ENCODE measurements at regions not wholly inside any gene's neighbourhood (a gene's known extent, or its start where the extent isn't known, plus 50 kb on each side); places are given as distances from the start of the nearest gene placed in this dataset.

DNA sequence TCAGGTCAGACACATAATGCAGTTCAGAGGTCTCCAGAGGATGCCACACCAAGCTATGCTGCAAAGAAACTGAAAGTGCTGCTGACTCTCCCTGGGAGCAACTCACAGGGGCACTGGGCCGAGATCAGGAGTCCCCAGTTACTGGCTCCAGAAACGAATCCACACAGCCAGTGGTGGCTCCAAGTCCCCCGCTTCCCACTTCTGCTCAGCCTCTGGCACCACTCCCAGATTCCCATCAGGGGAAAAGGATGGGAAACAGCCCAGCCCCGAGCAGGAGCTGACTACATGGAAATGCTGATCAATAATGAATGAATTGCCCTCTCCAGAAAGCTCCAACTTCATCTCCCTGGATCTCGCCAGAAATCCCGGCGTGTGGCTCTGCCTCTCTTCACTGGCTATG lies 62.3 kb upstream of the CDH5 start:
- Histone ChIP-seq H3K36me3 (replicated peaks; ENCODE audit: insufficient read depth, low read depth) (no peaks in the 10 kb centered on the region), H3K4me1 (ENCODE audit: insufficient read depth) (no peaks in the 10 kb centered on the region), H3K27ac (no peak overlapping the region), H2AFZ (no peak overlapping the region), H3K79me2 (no peaks in the 10 kb centered on the region), H3K9me3 (ENCODE audit: low read depth) (no peaks in the 10 kb centered on the region), H3K9me2 (replicated peaks; ENCODE audit: insufficient read depth) (no peaks in the 10 kb centered on the region), H4K20me1 (ENCODE audit: insufficient read depth, poor library complexity, severe bottlenecking) (no peaks in the 10 kb centered on the region), H3K27me3 (no peaks in the 10 kb centered on the region), H3K4me3 (no peak overlapping the region), H3K4me2 (no peak overlapping the region)
- 65% methylated on average over 7 of the region's 7 CpGs for WGBS (ENCODE audit: low lambda C conversion rate, missing lambda C conversion rate)
- no peak for TF ChIP-seq EZH2phosphoT487 (IDR thresholded peaks at IDR 0.05; ENCODE audit: low read depth, severe bottlenecking, unreplicated experiment)
- TF ChIP-seq EZH2 (IDR thresholded peaks at IDR 0.05; ENCODE audit: borderline replicate concordance) = no peak
- no peak for TF ChIP-seq CTCF (IDR thresholded peaks at IDR 0.05; ENCODE audit: poor library complexity)
- no peak for DNase-seq (ENCODE audit: low spot score)

GRCh38 chr16:66300501-66300900 lies 66.0 kb upstream of the CDH5 start:
- Histone ChIP-seq H4K20me1 (ENCODE audit: insufficient read depth, poor library complexity, severe bottlenecking) (no peaks in the 10 kb centered on the region), H3K9me2 (replicated peaks; ENCODE audit: insufficient read depth) (no peaks in the 10 kb centered on the region), H3K27ac (no peak overlapping the region), H3K36me3 (replicated peaks; ENCODE audit: insufficient read depth, low read depth) (no peaks in the 10 kb centered on the region), H3K79me2 (no peaks in the 10 kb centered on the region), H3K9me3 (ENCODE audit: low read depth) (no peaks in the 10 kb centered on the region), H3K27me3 (no peaks in the 10 kb centered on the region), H3K4me2 (no peak overlapping the region), H2AFZ (no peak overlapping the region), H3K4me3 (no peak overlapping the region), H3K4me1 (ENCODE audit: insufficient read depth) (no peaks in the 10 kb centered on the region)
- TF ChIP-seq EZH2phosphoT487 (IDR thresholded peaks at IDR 0.05; ENCODE audit: low read depth, severe bottlenecking, unreplicated experiment) = no peak
- no peak for TF ChIP-seq EZH2 (IDR thresholded peaks at IDR 0.05; ENCODE audit: borderline replicate concordance)
- no peak for TF ChIP-seq CTCF (IDR thresholded peaks at IDR 0.05; ENCODE audit: poor library complexity)
- 94% methylated on average over 1 of the region's 1 CpG for WGBS (ENCODE audit: low lambda C conversion rate, missing lambda C conversion rate)
- DNase-seq (ENCODE audit: low spot score) = no peak

GRCh38 chr16:66300037-66300436 lies 66.5 kb upstream of the CDH5 start:
- 94% methylated on average over 3 of the region's 3 CpGs for WGBS (ENCODE audit: low lambda C conversion rate, missing lambda C conversion rate)
- Histone ChIP-seq H3K4me1 (ENCODE audit: insufficient read depth) (no peaks in the 10 kb centered on the region), H2AFZ (no peak overlapping the region), H3K36me3 (replicated peaks; ENCODE audit: insufficient read depth, low read depth) (no peaks in the 10 kb centered on the region), H3K9me2 (replicated peaks; ENCODE audit: insufficient read depth) (no peaks in the 10 kb centered on the region), H4K20me1 (ENCODE audit: insufficient read depth, poor library complexity, severe bottlenecking) (no peaks in the 10 kb centered on the region), H3K9me3 (ENCODE audit: low read depth) (no peaks in the 10 kb centered on the region), H3K27me3 (peaks cover under 1% of the 10 kb centered on the region), H3K4me2 (no peak overlapping the region), H3K79me2 (no peaks in the 10 kb centered on the region), H3K27ac (no peak overlapping the region), H3K4me3 (no peak overlapping the region)
- no peak for DNase-seq (ENCODE audit: low spot score)
- TF ChIP-seq EZH2phosphoT487 (IDR thresholded peaks at IDR 0.05; ENCODE audit: low read depth, severe bottlenecking, unreplicated experiment) (no peak), CTCF (IDR thresholded peaks at IDR 0.05; ENCODE audit: poor library complexity) (no peak), EZH2 (IDR thresholded peaks at IDR 0.05; ENCODE audit: borderline replicate concordance) (no peak)

DNA sequence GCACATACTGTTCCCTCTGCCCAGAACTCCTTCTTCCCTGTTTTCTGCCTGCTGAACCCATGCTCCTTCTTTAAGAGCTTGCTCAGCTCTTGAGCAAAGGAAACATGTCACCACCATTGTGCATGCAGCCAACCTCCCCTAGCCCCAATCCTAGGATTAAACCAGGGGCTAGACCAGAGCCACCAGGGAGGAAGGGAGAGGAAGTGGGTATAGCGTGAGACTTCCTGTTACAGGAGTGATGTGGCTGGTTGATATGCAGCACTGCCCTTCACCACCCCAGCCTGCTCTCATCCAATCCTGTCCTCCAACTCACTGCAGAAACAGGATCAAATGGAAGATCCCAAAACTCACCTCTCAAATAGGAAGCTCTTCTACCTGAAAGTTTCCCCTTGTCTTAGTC lies 67.1 kb upstream of the CDH5 start:
- H3K36me3 ChIP-seq (replicated peaks; ENCODE audit: insufficient read depth, low read depth) = no peaks in the 10 kb centered on the region
- H3K9me3 ChIP-seq (ENCODE audit: low read depth) = no peaks in the 10 kb centered on the region
- H3K4me1 ChIP-seq (ENCODE audit: insufficient read depth) = no peaks in the 10 kb centered on the region
- no peaks in the 10 kb centered on the region for H3K79me2 ChIP-seq
- no peaks in the 10 kb centered on the region for H4K20me1 ChIP-seq (ENCODE audit: insufficient read depth, poor library complexity, severe bottlenecking)
- no peak for DNase-seq (ENCODE audit: low spot score)
- H3K27me3 ChIP-seq = peaks cover 7% of the 10 kb centered on the region
- H3K27ac ChIP-seq = no peak overlapping the region
- H3K9me2 ChIP-seq (replicated peaks; ENCODE audit: insufficient read depth) = no peaks in the 10 kb centered on the region
- H3K4me3 ChIP-seq = no peak overlapping the region
- no peak for TF ChIP-seq CTCF (IDR thresholded peaks at IDR 0.05; ENCODE audit: poor library complexity)
- TF ChIP-seq EZH2 (IDR thresholded peaks at IDR 0.05; ENCODE audit: borderline replicate concordance) = no peak
- TF ChIP-seq EZH2phosphoT487 (IDR thresholded peaks at IDR 0.05; ENCODE audit: low read depth, severe bottlenecking, unreplicated experiment) = no peak
- 85% methylated on average over 1 of the region's 1 CpG for WGBS (ENCODE audit: low lambda C conversion rate, missing lambda C conversion rate)
- no peak overlapping the region for H2AFZ ChIP-seq
- H3K4me2 ChIP-seq = no peak overlapping the region
